ENCODE measurements at regions not wholly inside any gene's neighbourhood (a gene's known extent, or its start where the extent isn't known, plus 50 kb on each side); places are given as distances from the start of the nearest gene placed in this dataset.
"Not testable (repeated sequence)": the region's sequence is repeated elsewhere in the genome, so short reads cannot be mapped to it uniquely, and the experiment has no call there.

GRCh38 chr6:81590314-81590691 is 162.2 kb downstream of the TENT5A start:
- no peaks in the 10 kb centered on the region for H3K36me3 ChIP-seq
- no peak overlapping the region for H3K4me3 ChIP-seq
- H3K9me3 ChIP-seq, result no peaks in the 10 kb centered on the region
- TF ChIP-seq, protein P1, sequence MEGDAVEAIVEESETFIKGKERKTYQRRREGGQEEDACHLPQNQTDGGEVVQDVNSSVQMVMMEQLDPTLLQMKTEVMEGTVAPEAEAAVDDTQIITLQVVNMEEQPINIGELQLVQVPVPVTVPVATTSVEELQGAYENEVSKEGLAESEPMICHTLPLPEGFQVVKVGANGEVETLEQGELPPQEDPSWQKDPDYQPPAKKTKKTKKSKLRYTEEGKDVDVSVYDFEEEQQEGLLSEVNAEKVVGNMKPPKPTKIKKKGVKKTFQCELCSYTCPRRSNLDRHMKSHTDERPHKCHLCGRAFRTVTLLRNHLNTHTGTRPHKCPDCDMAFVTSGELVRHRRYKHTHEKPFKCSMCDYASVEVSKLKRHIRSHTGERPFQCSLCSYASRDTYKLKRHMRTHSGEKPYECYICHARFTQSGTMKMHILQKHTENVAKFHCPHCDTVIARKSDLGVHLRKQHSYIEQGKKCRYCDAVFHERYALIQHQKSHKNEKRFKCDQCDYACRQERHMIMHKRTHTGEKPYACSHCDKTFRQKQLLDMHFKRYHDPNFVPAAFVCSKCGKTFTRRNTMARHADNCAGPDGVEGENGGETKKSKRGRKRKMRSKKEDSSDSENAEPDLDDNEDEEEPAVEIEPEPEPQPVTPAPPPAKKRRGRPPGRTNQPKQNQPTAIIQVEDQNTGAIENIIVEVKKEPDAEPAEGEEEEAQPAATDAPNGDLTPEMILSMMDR (IDR thresholded peaks at IDR 0.05), result no peak
- TF ChIP-seq POLR2A (IDR thresholded peaks at IDR 0.05) (no peak), POLR2AphosphoS5 (IDR thresholded peaks at IDR 0.05) (no peak)
- H3K27ac ChIP-seq, result no peak overlapping the region
- H3K4me1 ChIP-seq, result no peaks in the 10 kb centered on the region
- intact Hi-C loops (cut with DNase I; ENCODE audit: low total_unique reads), result no loop called here
- no peaks in the 10 kb centered on the region for H3K27me3 ChIP-seq
- DNase-seq (ENCODE audit: low spot score in 2 of 2), result no peak

DNA sequence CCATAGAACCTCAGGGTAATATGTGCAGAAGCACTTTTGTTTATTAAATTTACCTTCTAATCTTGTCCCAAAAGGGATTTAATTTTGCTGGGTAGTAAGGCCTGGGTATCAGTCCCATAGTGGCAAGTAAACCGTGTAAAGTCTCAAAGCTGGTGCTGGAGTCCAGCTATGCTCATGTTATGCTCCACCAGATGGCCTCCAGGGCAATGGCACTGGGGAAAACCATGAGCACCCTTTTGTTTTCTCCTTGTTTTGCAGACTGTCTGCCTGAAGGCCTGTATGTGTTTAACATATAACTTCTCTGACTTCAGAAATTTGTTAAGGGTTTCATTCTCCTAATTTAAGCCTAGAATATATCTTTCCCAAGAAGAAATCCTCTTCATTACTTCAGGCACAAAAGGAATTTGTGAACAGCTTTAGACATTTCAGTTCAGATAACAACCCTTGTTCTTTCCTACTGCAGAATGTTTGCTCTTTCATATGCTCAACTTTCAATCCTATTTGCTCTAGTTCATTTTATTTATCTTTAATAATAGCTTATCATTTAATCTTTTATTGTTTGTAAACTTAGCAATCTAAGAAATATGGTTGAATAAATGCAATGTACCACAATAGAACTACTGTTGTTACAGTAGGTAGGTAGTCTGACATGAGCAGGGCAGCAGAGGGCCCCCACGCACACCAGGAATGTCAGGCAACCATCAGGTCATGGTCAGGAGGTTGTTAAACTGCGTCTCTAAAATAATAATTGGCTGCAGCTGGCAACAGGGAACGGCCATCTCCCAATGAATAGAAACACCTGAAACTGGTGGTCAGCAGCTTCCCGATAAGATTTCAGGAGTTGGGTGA is 162.8 kb downstream of the TENT5A start:
- no peaks in the 10 kb centered on the region for H3K4me1 ChIP-seq
- H3K9me3 ChIP-seq, result no peaks in the 10 kb centered on the region
- no peaks in the 10 kb centered on the region for H3K36me3 ChIP-seq
- H3K27ac ChIP-seq, result no peak overlapping the region
- TF ChIP-seq, protein P1 (IDR thresholded peaks at IDR 0.05), result no peak
- TF ChIP-seq POLR2AphosphoS5 (IDR thresholded peaks at IDR 0.05), result no peak
- no peak for TF ChIP-seq POLR2A (IDR thresholded peaks at IDR 0.05)
- no peak overlapping the region for H3K4me3 ChIP-seq
- H3K27me3 ChIP-seq, result no peaks in the 10 kb centered on the region
- intact Hi-C loops (cut with DNase I; ENCODE audit: low total_unique reads), result no loop called here
- no peak for DNase-seq (ENCODE audit: low spot score in 2 of 2)

- H3K9me3 ChIP-seq; DNase-seq (ENCODE audit: low spot score in 2 of 2); intact Hi-C loops (cut with DNase I; ENCODE audit: low total_unique reads); H3K27ac ChIP-seq; H3K27me3 ChIP-seq; H3K4me1 ChIP-seq; H3K4me3 ChIP-seq; H3K36me3 ChIP-seq: not testable (repeated sequence)
These were observed 166.8 kb downstream of the TENT5A start for GRCh38 chr6:81585686-81586085.

DNA sequence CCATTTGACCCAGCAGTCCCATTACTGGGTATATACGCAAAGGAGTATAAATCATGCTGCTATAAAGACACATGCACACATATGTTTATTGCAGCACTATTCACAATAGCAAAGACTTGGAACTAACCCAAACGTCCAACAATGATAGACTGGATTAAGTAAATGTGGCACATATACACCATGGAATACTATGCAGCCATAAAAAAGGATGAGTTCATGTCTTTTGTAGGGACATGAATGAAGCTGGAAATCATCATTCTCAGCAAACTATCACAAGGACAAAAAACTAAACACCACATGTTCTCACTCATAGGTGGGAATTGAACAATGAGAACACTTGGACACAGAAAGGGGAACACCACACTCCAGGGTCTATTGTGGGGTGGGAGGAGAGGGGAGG is 168.3 kb downstream of the TENT5A start:
- H3K27me3 ChIP-seq; DNase-seq (ENCODE audit: low spot score in 2 of 2); H3K9me3 ChIP-seq; H3K4me3 ChIP-seq; H3K36me3 ChIP-seq; intact Hi-C loops (cut with DNase I; ENCODE audit: low total_unique reads); H3K27ac ChIP-seq; H3K4me1 ChIP-seq: not testable (repeated sequence)

GRCh38 chr6:81575442-81575841 is 177.0 kb downstream of the TENT5A start:
- no peaks in the 10 kb centered on the region for H3K9me3 ChIP-seq
- DNase-seq (ENCODE audit: low spot score in 2 of 2), result no peak
- H3K4me1 ChIP-seq, result no peaks in the 10 kb centered on the region
- H3K27me3 ChIP-seq, result no peaks in the 10 kb centered on the region
- H3K27ac ChIP-seq, result peak overlapping the region in 1 of 2 donors; percentile 38
- TF ChIP-seq POLR2AphosphoS5 (IDR thresholded peaks at IDR 0.05) (no peak), POLR2A (IDR thresholded peaks at IDR 0.05) (no peak)
- TF ChIP-seq, protein P1 (IDR thresholded peaks at IDR 0.05), result no peak
- H3K4me3 ChIP-seq, result no peak overlapping the region
- intact Hi-C loops (cut with DNase I; ENCODE audit: low total_unique reads), result no loop called here
- no peaks in the 10 kb centered on the region for H3K36me3 ChIP-seq

DNA sequence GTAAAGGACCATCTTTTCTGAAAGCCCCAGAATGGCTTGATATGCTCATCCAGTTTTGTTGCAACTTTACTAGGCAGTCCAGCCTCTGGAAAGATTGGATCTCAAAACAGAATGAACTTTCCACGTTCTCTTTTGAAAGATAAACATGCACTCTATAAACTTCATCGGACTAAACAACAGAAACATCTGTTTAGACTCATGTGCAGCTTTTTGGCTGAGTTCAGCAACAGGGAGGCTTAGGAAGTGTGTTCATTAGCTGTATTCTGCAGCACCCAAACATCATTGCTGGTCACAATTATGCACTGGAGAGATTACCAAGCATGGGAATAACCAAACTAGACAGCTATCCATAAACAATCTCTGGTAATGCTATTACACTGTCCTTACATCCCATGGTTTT is 180.5 kb downstream of the TENT5A start:
- H3K4me3 ChIP-seq, result no peak overlapping the region
- no peaks in the 10 kb centered on the region for H3K27me3 ChIP-seq
- TF ChIP-seq, protein P1 (IDR thresholded peaks at IDR 0.05), result no peak
- TF ChIP-seq POLR2AphosphoS5 (IDR thresholded peaks at IDR 0.05) (no peak), POLR2A (IDR thresholded peaks at IDR 0.05) (no peak)
- DNase-seq (ENCODE audit: low spot score in 2 of 2), result no peak
- no peak overlapping the region for H3K27ac ChIP-seq
- intact Hi-C loops (cut with DNase I; ENCODE audit: low total_unique reads), result no loop called here
- no peaks in the 10 kb centered on the region for H3K36me3 ChIP-seq
- H3K9me3 ChIP-seq, result no peaks in the 10 kb centered on the region
- H3K4me1 ChIP-seq, result no peaks in the 10 kb centered on the region
